ENCODE measurements at regions not wholly inside any gene's neighbourhood (a gene's known extent, or its start where the extent isn't known, plus 50 kb on each side); places are given as distances from the start of the nearest gene placed in this dataset.
"Not testable (repeated sequence)": the region's sequence is repeated elsewhere in the genome, so short reads cannot be mapped to it uniquely, and the experiment has no call there.

GRCh38 chr14:101088714-101089113, 185.2 kb upstream of the RTL1 start:
- Histone ChIP-seq H3K36me3 (ENCODE audit: insufficient read depth, low read length) (no peaks in the 10 kb centered on the region), H3K9me3 (ENCODE audit: insufficient read depth, low read length, severe bottlenecking) (no peaks in the 10 kb centered on the region), H3K4me3 (ENCODE audit: low read depth in 1 of 2, low read length in 2 of 2) (no peak overlapping the region), H2AFZ (ENCODE audit: low read depth, low read length) (no peak overlapping the region), H4K20me1 (ENCODE audit: insufficient read depth, low read length) (no peaks in the 10 kb centered on the region), H3K4me1 (ENCODE audit: insufficient read depth, low read length) (no peaks in the 10 kb centered on the region), H3K27ac (ENCODE audit: low read length) (no peak overlapping the region), H3K79me2 (ENCODE audit: insufficient read depth, low read length) (no peaks in the 10 kb centered on the region), H3K9ac (ENCODE audit: low read depth, low read length) (no peak overlapping the region), H3K4me2 (ENCODE audit: insufficient read depth, low read length) (no peak overlapping the region), H3K27me3 (ENCODE audit: insufficient read depth, low read length, poor library complexity) (no peaks in the 10 kb centered on the region)
- ATAC-seq (ENCODE audit: insufficient read depth, low read depth) (no peak), DNase-seq (no peak)
- TF ChIP-seq EZH2 (IDR thresholded peaks at IDR 0.05; ENCODE audit: borderline replicate concordance, low read depth, low read length, severe bottlenecking), result no peak
- TF ChIP-seq, protein P1, sequence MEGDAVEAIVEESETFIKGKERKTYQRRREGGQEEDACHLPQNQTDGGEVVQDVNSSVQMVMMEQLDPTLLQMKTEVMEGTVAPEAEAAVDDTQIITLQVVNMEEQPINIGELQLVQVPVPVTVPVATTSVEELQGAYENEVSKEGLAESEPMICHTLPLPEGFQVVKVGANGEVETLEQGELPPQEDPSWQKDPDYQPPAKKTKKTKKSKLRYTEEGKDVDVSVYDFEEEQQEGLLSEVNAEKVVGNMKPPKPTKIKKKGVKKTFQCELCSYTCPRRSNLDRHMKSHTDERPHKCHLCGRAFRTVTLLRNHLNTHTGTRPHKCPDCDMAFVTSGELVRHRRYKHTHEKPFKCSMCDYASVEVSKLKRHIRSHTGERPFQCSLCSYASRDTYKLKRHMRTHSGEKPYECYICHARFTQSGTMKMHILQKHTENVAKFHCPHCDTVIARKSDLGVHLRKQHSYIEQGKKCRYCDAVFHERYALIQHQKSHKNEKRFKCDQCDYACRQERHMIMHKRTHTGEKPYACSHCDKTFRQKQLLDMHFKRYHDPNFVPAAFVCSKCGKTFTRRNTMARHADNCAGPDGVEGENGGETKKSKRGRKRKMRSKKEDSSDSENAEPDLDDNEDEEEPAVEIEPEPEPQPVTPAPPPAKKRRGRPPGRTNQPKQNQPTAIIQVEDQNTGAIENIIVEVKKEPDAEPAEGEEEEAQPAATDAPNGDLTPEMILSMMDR (IDR thresholded peaks at IDR 0.05; ENCODE audit: borderline replicate concordance, extremely low read depth, low read length, poor library complexity, severe bottlenecking), result no peak

- DNase-seq; H3K79me2 ChIP-seq (ENCODE audit: insufficient read depth, low read length); H3K9ac ChIP-seq (ENCODE audit: low read depth, low read length); H3K4me3 ChIP-seq (ENCODE audit: low read depth in 1 of 2, low read length in 2 of 2); H3K4me2 ChIP-seq (ENCODE audit: insufficient read depth, low read length); H3K36me3 ChIP-seq (ENCODE audit: insufficient read depth, low read length); H3K4me1 ChIP-seq (ENCODE audit: insufficient read depth, low read length); H4K20me1 ChIP-seq (ENCODE audit: insufficient read depth, low read length); H2AFZ ChIP-seq (ENCODE audit: low read depth, low read length); H3K27ac ChIP-seq (ENCODE audit: low read length); ATAC-seq (ENCODE audit: insufficient read depth, low read depth); H3K27me3 ChIP-seq (ENCODE audit: insufficient read depth, low read length, poor library complexity); H3K9me3 ChIP-seq (ENCODE audit: insufficient read depth, low read length, severe bottlenecking): not testable (repeated sequence)
These were observed 187.0 kb upstream of the RTL1 start for GRCh38 chr14:101090478-101090877.

DNA sequence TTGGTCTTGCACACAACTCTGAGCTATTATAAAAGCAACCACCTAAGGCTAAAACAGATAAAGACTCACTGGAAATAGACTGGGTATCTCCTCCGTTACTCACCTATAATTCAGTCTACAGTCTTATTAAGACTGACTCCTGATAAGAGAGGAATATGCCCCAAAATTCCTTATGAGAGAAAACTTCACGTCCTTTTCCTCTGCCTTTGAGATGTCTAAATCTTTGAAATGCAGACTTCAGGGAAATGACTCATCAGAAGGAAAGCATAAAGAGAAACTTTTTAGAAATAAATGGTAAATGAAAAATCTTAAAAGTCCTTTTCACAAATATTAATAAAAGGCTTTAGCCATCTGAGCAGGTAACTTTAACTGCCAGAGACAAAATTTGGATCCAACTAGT, 187.5 kb upstream of the RTL1 start:
- no peak overlapping the region for H3K27ac ChIP-seq (ENCODE audit: low read length)
- no peak overlapping the region for H3K4me2 ChIP-seq (ENCODE audit: insufficient read depth, low read length)
- no peaks in the 10 kb centered on the region for H3K9me3 ChIP-seq (ENCODE audit: insufficient read depth, low read length, severe bottlenecking)
- H3K4me3 ChIP-seq (ENCODE audit: low read depth in 1 of 2, low read length in 2 of 2), result no peak overlapping the region
- no peaks in the 10 kb centered on the region for H3K36me3 ChIP-seq (ENCODE audit: insufficient read depth, low read length)
- H3K79me2 ChIP-seq (ENCODE audit: insufficient read depth, low read length), result no peaks in the 10 kb centered on the region
- no peaks in the 10 kb centered on the region for H3K4me1 ChIP-seq (ENCODE audit: insufficient read depth, low read length)
- TF ChIP-seq, protein P1 (IDR thresholded peaks at IDR 0.05; ENCODE audit: borderline replicate concordance, extremely low read depth, low read length, poor library complexity, severe bottlenecking), result no peak
- no peak for TF ChIP-seq EZH2 (IDR thresholded peaks at IDR 0.05; ENCODE audit: borderline replicate concordance, low read depth, low read length, severe bottlenecking)
- no peak overlapping the region for H2AFZ ChIP-seq (ENCODE audit: low read depth, low read length)
- DNase-seq (no peak), ATAC-seq (ENCODE audit: insufficient read depth, low read depth) (no peak)
- H3K27me3 ChIP-seq (ENCODE audit: insufficient read depth, low read length, poor library complexity), result no peaks in the 10 kb centered on the region
- H4K20me1 ChIP-seq (ENCODE audit: insufficient read depth, low read length), result no peaks in the 10 kb centered on the region
- H3K9ac ChIP-seq (ENCODE audit: low read depth, low read length), result no peak overlapping the region

GRCh38 chr14:101094916-101095315, 191.4 kb upstream of the RTL1 start:
- not testable (repeated sequence) for H3K27ac ChIP-seq (ENCODE audit: low read length)

More at GRCh38 chr14:101094916-101095315, 191.4 kb upstream of the RTL1 start:
- not testable (repeated sequence) for H3K36me3 ChIP-seq (ENCODE audit: insufficient read depth, low read length); H3K4me1 ChIP-seq (ENCODE audit: insufficient read depth, low read length); H3K4me2 ChIP-seq (ENCODE audit: insufficient read depth, low read length); H3K9ac ChIP-seq (ENCODE audit: low read depth, low read length); DNase-seq; ATAC-seq (ENCODE audit: insufficient read depth, low read depth); H3K9me3 ChIP-seq (ENCODE audit: insufficient read depth, low read length, severe bottlenecking); H2AFZ ChIP-seq (ENCODE audit: low read depth, low read length); H3K79me2 ChIP-seq (ENCODE audit: insufficient read depth, low read length); H3K4me3 ChIP-seq (ENCODE audit: low read depth in 1 of 2, low read length in 2 of 2); H3K27me3 ChIP-seq (ENCODE audit: insufficient read depth, low read length, poor library complexity); H4K20me1 ChIP-seq (ENCODE audit: insufficient read depth, low read length)
